CD8-positive, alpha-beta memory T cell (primary cell): ENCODE measurements at regions not wholly inside any gene's neighbourhood (a gene's known extent, or its start where the extent isn't known, plus 50 kb on each side); places are given as distances from the start of the nearest gene placed in this dataset.
"Not testable (repeated sequence)": the region's sequence is repeated elsewhere in the genome, so short reads cannot be mapped to it uniquely, and the experiment has no call there.

Experiments
- CTCF ChIA-PET: fragments of 350-600 bp; sonication (Branson Sonifier 250); formaldehyde crosslinking; loops from one replicate; lab custom pipeline; 2021; ENCODE audit warnings: antibody characterized with exemption; lab: Charles Lee
- POLR2A ChIA-PET: fragments of 350-600 bp; sonication (Branson Sonifier 250); formaldehyde crosslinking; loops from one replicate; lab custom pipeline; 2021; ENCODE audit warnings: antibody characterized with exemption; lab: Charles Lee
- DNase-seq, 5 donors: peaks; one replicate each; pipeline versions ENCODE4 v3.0.0 to v3.0.0-alpha.2; 2020 to 2022; ENCODE audit warnings: mixed read lengths in 1 of 5
- H3K27ac ChIP-seq: one replicate; pipeline ENCODE4 v1.7.0; 2013; ENCODE audit warnings: low read depth, mild to moderate bottlenecking, low read length, moderate library complexity
- H3K27me3 ChIP-seq: 2 replicates; pipeline ENCODE4 v1.7.0; 2013; ENCODE audit warnings: low read length, mild to moderate bottlenecking; ENCODE audit not compliant: insufficient read depth, poor library complexity, severe bottlenecking
- H3K36me3 ChIP-seq: 2 replicates; pipeline ENCODE4 v1.7.0; 2013; ENCODE audit warnings: mild to moderate bottlenecking, low read length, moderate library complexity; ENCODE audit not compliant: insufficient read depth
- H3K4me1 ChIP-seq: 2 replicates; pipeline ENCODE4 v1.7.0; 2013; ENCODE audit warnings: mild to moderate bottlenecking, low read length, moderate library complexity; ENCODE audit not compliant: insufficient read depth
- H3K4me3 ChIP-seq: 2 replicates; pipeline ENCODE4 v1.7.0; 2013; ENCODE audit warnings: mild to moderate bottlenecking, low read length
- H3K9me3 ChIP-seq: 2 replicates; pipeline ENCODE4 v1.7.0; 2013; ENCODE audit warnings: mild to moderate bottlenecking, low read length
- H3K27ac Mint-ChIP-seq, 8 donors: one replicate each; pipeline ENCODE4 v1.8.0; 2020 to 2021; ENCODE audit warnings: mixed read lengths in 8 of 8, mild to moderate bottlenecking in 6 of 8, inconsistent platforms in 3 of 8, moderate library complexity in 3 of 8
- H3K27me3 Mint-ChIP-seq, 2 donors: one replicate each; pipeline ENCODE4 v1.8.0; 2020 to 2021; ENCODE audit warnings: mixed read lengths in 2 of 2, mild to moderate bottlenecking in 1 of 2, moderate library complexity in 1 of 2
- H3K36me3 Mint-ChIP-seq, 3 donors: one replicate each; pipeline ENCODE4 v1.8.0; 2020 to 2021; ENCODE audit warnings: mixed read lengths in 3 of 3, inconsistent platforms in 1 of 3, mild to moderate bottlenecking in 1 of 3
- H3K4me1 Mint-ChIP-seq, 3 donors: one replicate each; pipeline ENCODE4 v1.8.0; 2020 to 2021; ENCODE audit warnings: mixed read lengths in 3 of 3, inconsistent platforms in 1 of 3, mild to moderate bottlenecking in 1 of 3
- H3K4me3 Mint-ChIP-seq, 7 donors: one replicate each; pipeline ENCODE4 v1.8.0; 2020 to 2021; ENCODE audit warnings: mixed read lengths in 7 of 7, mild to moderate bottlenecking in 6 of 7, moderate library complexity in 4 of 7, inconsistent platforms in 2 of 7
- H3K9me3 Mint-ChIP-seq, 5 donors: one replicate each; pipeline ENCODE4 v1.8.0; 2020 to 2022; ENCODE audit warnings: mixed read lengths in 5 of 5, mild to moderate bottlenecking in 3 of 5, moderate library complexity in 2 of 5, inconsistent platforms in 1 of 5

DNA sequence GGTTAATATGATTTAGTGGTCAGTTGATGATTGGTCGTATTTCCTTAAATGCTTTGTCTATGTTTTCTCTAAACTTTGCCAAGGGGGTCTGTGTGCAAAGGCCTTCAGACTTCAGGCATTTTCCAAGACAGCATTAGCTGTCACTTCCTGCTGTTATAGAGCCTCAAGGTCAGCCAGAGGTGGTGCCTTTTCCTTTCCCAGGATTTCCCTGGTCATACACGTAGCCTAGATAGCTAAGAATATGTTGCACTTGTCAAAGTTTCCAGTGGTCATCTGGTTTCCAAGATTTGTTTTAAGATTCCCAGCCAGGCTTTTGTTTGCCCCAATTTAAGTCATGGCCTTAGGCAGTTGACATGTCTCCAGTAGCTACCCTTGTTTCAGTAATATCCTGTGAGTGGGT, 133.2 kb upstream of the IGFBP3 start:
- H3K27ac ChIP-seq: no peak overlapping the region
- H3K4me3 ChIP-seq: no peak overlapping the region
- no peak overlapping the region for H3K4me3 Mint-ChIP-seq
- H3K9me3 ChIP-seq: no peaks in the 10 kb centered on the region
- no peaks in the 10 kb centered on the region for H3K27me3 ChIP-seq
- H3K4me1 ChIP-seq: no peaks in the 10 kb centered on the region
- H3K36me3 Mint-ChIP-seq: no peaks in the 10 kb centered on the region
- ChIA-PET CTCF (no interaction called here), POLR2A (no interaction called here)
- DNase-seq: no peak
- H3K9me3 Mint-ChIP-seq: peaks cover 0 to 6% (median 0%) of the 10 kb centered on the region in 5 donors
- H3K27ac Mint-ChIP-seq: no peak overlapping the region
- peaks cover 0 to 1% of the 10 kb centered on the region in 2 donors for H3K27me3 Mint-ChIP-seq
- no peaks in the 10 kb centered on the region for H3K4me1 Mint-ChIP-seq
- no peaks in the 10 kb centered on the region for H3K36me3 ChIP-seq

GRCh38 chr7:46047581-46047980, 126.5 kb upstream of the IGFBP3 start:
- H3K36me3 Mint-ChIP-seq: peaks cover 0 to 2% (median 0%) of the 10 kb centered on the region in 3 donors
- Histone ChIP-seq H3K36me3 (no peaks in the 10 kb centered on the region), H3K4me3 (no peak overlapping the region), H3K9me3 (no peaks in the 10 kb centered on the region), H3K27me3 (no peaks in the 10 kb centered on the region), H3K4me1 (no peaks in the 10 kb centered on the region), H3K27ac (no peak overlapping the region)
- no peaks in the 10 kb centered on the region for H3K9me3 Mint-ChIP-seq
- H3K4me1 Mint-ChIP-seq: no peaks in the 10 kb centered on the region
- POLR2A ChIA-PET: no interaction called here
- H3K27me3 Mint-ChIP-seq: no peaks in the 10 kb centered on the region
- no peak overlapping the region for H3K4me3 Mint-ChIP-seq
- H3K27ac Mint-ChIP-seq: peak overlapping the region in 1 of 8 donors; percentile 21
- no peak for DNase-seq
- CTCF ChIA-PET: no interaction called here

GRCh38 chr7:46043338-46043737, 122.3 kb upstream of the IGFBP3 start:
- H3K4me1 Mint-ChIP-seq, H3K36me3 Mint-ChIP-seq, CTCF ChIA-PET, H3K9me3 Mint-ChIP-seq, H3K4me1 ChIP-seq, H3K4me3 ChIP-seq, POLR2A ChIA-PET, H3K27me3 ChIP-seq, H3K4me3 Mint-ChIP-seq, DNase-seq, H3K36me3 ChIP-seq, H3K27ac ChIP-seq, H3K27ac Mint-ChIP-seq, H3K9me3 ChIP-seq, H3K27me3 Mint-ChIP-seq: not testable (repeated sequence)

DNA sequence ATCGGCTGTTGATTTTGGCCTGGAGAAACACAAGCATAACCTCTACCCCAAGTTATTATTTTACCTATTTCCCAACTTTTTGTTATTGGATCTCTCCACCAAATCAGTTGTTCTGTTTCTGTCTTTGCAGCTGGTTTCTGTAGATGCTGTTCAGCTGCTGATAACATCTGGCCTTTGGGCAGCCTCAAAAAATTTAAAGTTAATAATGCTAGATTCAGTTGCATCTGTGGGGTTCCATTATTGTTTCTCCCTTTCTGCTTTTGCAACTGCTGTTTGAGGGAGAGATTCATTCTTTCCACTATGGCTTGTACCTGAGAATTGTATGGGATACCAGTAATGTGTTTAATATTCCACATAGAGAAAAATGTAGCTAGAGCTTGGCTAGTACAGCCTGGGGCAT, 118.7 kb upstream of the IGFBP3 start:
- H3K27ac Mint-ChIP-seq, H3K36me3 Mint-ChIP-seq, POLR2A ChIA-PET, H3K36me3 ChIP-seq, H3K4me3 Mint-ChIP-seq, H3K27ac ChIP-seq, H3K4me1 ChIP-seq, H3K4me3 ChIP-seq, H3K27me3 ChIP-seq, DNase-seq, H3K27me3 Mint-ChIP-seq, CTCF ChIA-PET, H3K4me1 Mint-ChIP-seq, H3K9me3 Mint-ChIP-seq, H3K9me3 ChIP-seq: not testable (repeated sequence)

- Mint-ChIP-seq H3K27me3 (no peaks in the 10 kb centered on the region), H3K9me3 (no peaks in the 10 kb centered on the region), H3K4me3 (no peak overlapping the region), H3K27ac (no peak overlapping the region), H3K4me1 (no peaks in the 10 kb centered on the region), H3K36me3 (no peaks in the 10 kb centered on the region)
- H3K9me3 ChIP-seq: no peaks in the 10 kb centered on the region
- no peaks in the 10 kb centered on the region for H3K27me3 ChIP-seq
- H3K27ac ChIP-seq: no peak overlapping the region
- no peak overlapping the region for H3K4me3 ChIP-seq
- ChIA-PET POLR2A (no interaction called here), CTCF (no interaction called here)
- no peak for DNase-seq
- no peaks in the 10 kb centered on the region for H3K4me1 ChIP-seq
- H3K36me3 ChIP-seq: no peaks in the 10 kb centered on the region
Observed at GRCh38 chr7:46035166-46035565, 114.1 kb upstream of the IGFBP3 start.

- Histone ChIP-seq H3K4me1 (no peaks in the 10 kb centered on the region), H3K27me3 (no peaks in the 10 kb centered on the region), H3K9me3 (no peaks in the 10 kb centered on the region), H3K4me3 (no peak overlapping the region), H3K27ac (no peak overlapping the region), H3K36me3 (no peaks in the 10 kb centered on the region)
- POLR2A ChIA-PET: no interaction called here
- Mint-ChIP-seq H3K27ac (no peak overlapping the region), H3K4me3 (no peak overlapping the region), H3K4me1 (no peaks in the 10 kb centered on the region), H3K36me3 (no peaks in the 10 kb centered on the region), H3K9me3 (no peaks in the 10 kb centered on the region), H3K27me3 (no peaks in the 10 kb centered on the region)
- CTCF ChIA-PET: no interaction called here
- DNase-seq: no peak
Observed at GRCh38 chr7:46034056-46034768, 113.1 kb upstream of the IGFBP3 start.

- H3K27me3 Mint-ChIP-seq: no peaks in the 10 kb centered on the region
Observed at GRCh38 chr7:46033592-46033991, 112.5 kb upstream of the IGFBP3 start.

DNA sequence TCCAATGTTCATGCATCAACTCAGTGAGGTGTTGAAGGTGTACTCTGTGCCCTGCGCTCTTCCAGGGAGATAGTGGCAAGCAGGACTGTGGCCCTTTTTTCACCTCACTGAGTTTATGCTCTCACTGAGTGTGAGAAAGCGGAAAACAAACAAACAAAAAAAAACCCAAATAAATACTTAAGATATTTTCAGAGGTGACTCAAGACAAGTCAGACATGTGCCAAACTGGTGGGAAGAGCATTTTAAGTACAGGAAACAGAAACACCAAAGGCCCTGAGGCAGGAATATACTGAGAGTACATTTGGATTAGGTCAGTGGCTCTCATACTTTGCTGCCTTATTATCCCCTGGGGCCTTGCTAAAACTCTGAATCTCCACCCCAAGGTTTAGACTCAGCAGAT, 111.9 kb upstream of the IGFBP3 start:
- no peak overlapping the region for H3K4me3 ChIP-seq

More at GRCh38 chr7:46033592-46033991, 112.5 kb upstream of the IGFBP3 start:
- H3K27ac ChIP-seq: no peak overlapping the region
- no peak for DNase-seq
- no peak overlapping the region for H3K4me3 ChIP-seq
- H3K27me3 ChIP-seq: no peaks in the 10 kb centered on the region
- H3K36me3 ChIP-seq: no peaks in the 10 kb centered on the region
- H3K4me1 Mint-ChIP-seq: no peaks in the 10 kb centered on the region
- H3K4me3 Mint-ChIP-seq: no peak overlapping the region
- ChIA-PET POLR2A (no interaction called here), CTCF (no interaction called here)
- no peaks in the 10 kb centered on the region for H3K9me3 ChIP-seq
- no peaks in the 10 kb centered on the region for H3K4me1 ChIP-seq
- no peaks in the 10 kb centered on the region for H3K36me3 Mint-ChIP-seq
- no peaks in the 10 kb centered on the region for H3K9me3 Mint-ChIP-seq
- H3K27ac Mint-ChIP-seq: no peak overlapping the region

More for the DNA sequence above, 111.9 kb upstream of the IGFBP3 start:
- no peak for DNase-seq
- CTCF ChIA-PET: no interaction called here
- H3K36me3 ChIP-seq: no peaks in the 10 kb centered on the region
- H3K27me3 ChIP-seq: no peaks in the 10 kb centered on the region
- H3K36me3 Mint-ChIP-seq: no peaks in the 10 kb centered on the region
- H3K27ac ChIP-seq: no peak overlapping the region
- no peaks in the 10 kb centered on the region for H3K4me1 Mint-ChIP-seq
- no peaks in the 10 kb centered on the region for H3K9me3 ChIP-seq
- H3K27ac Mint-ChIP-seq: no peak overlapping the region
- H3K4me3 Mint-ChIP-seq: peak overlapping the region in 1 of 7 donors; percentile 37
- no peaks in the 10 kb centered on the region for H3K27me3 Mint-ChIP-seq
- POLR2A ChIA-PET: no interaction called here
- no peaks in the 10 kb centered on the region for H3K4me1 ChIP-seq
- H3K9me3 Mint-ChIP-seq: peaks cover 0 to 1% (median 0%) of the 10 kb centered on the region in 5 donors
